IPS-NIHi11 (cell line): ENCODE measurements at regions not wholly inside any gene's neighbourhood (a gene's known extent, or its start where the extent isn't known, plus 50 kb on each side); places are given as distances from the start of the nearest gene placed in this dataset.

Experiments used
- DNase-seq: peaks from one replicate; pipeline ENCODE4 v3.0.0; 2012; ENCODE audit warnings: mixed read lengths, low spot score

GRCh38 chr2:100627330-100628300, 64.8 kb downstream of the PDCL3 start:
- DNase-seq: no peak

- no peak for DNase-seq
Observed at GRCh38 chr2:100628506-100628905, 65.7 kb downstream of the PDCL3 start.

- no peak for DNase-seq
Observed at GRCh38 chr2:100629309-100629708, 66.5 kb downstream of the PDCL3 start.

DNA sequence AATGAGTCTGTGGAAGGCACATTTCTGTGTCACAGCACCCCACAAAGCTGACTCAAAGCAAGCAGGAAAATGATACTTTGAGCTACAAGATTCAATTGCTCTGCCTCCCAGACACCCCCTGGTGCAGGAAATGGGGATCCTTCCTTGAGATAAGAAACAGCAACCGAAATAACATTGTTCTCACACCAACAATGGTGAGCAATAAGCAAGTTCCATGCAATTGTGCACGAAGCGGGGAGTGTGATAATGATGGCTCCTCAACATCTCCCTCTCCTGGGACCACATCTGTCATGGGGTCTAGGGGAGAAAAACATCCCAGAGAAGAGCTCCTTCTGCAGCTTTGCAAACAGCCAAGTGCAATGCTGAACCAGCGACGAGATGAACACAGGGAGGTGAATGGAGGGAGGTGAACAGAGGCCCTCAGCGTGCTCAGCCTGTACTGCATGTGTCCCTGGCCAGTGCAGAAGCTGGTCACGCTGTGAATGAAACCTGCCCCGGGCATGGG, 67.7 kb downstream of the PDCL3 start:
- no peak for DNase-seq

DNA sequence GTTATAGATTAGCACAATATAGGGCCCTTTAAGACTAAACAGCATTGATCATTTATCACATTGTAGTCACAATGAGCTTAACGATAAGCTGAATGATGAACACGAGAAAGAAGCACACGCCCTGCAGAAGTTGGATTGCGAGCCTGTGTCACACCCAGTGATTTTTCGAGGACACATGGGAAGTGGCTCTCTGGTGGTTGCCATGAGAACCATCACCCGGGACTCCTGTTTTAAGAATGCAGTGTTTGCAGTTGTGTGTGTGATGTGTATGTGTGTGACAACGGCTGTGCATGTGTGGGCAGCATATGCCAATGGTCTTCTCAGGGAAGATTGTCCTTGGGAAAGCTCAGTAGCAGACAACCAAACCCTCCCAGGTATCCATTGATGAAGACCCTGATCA, 69.2 kb downstream of the PDCL3 start:
- DNase-seq: no peak

GRCh38 chr2:100632759-100633158, 70.0 kb downstream of the PDCL3 start:
- DNase-seq: no peak

- DNase-seq: no peak
Observed at GRCh38 chr2:100639588-100640390, 77.0 kb downstream of the PDCL3 start.

GRCh38 chr2:100640431-100641124, 77.8 kb downstream of the PDCL3 start:
- no peak for DNase-seq

DNA sequence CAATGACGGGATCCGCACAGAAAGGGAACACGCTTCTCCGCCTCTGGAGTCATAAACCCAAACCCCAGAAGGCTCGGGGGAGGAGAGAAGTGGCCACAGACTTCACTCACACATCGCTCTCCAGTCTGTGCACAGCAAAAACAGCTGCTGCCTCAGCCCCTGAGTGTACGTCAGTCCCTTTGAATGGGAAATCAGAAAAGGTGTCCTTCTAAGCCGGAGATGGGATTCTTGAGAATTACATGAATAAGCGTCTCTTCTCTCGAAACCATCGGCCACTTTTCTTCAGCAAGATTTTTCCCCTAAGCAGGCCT, 78.3 kb downstream of the PDCL3 start:
- no peak for DNase-seq

- no peak for DNase-seq
Observed at GRCh38 chr2:100642425-100642824, 79.6 kb downstream of the PDCL3 start.

DNA sequence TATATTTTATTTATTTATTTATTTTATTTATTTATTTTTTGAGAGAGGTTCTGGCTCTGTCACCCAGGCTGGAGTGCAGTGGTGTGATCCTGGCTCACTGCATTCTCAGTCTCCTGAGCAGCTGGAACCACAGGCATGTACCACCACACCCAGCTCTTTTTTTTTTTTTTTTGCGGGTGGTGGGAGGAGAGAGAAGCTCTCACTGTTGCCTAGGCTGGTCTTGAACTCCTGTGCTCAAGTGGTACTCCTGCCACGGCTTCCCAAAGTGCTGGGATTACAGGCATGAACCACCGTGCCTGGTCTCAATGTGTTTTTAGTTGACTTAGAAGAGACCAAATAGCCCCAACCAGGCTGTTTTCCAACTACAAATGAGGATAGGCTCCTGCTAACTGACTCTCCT, 80.7 kb downstream of the PDCL3 start:
- no peak for DNase-seq

DNA sequence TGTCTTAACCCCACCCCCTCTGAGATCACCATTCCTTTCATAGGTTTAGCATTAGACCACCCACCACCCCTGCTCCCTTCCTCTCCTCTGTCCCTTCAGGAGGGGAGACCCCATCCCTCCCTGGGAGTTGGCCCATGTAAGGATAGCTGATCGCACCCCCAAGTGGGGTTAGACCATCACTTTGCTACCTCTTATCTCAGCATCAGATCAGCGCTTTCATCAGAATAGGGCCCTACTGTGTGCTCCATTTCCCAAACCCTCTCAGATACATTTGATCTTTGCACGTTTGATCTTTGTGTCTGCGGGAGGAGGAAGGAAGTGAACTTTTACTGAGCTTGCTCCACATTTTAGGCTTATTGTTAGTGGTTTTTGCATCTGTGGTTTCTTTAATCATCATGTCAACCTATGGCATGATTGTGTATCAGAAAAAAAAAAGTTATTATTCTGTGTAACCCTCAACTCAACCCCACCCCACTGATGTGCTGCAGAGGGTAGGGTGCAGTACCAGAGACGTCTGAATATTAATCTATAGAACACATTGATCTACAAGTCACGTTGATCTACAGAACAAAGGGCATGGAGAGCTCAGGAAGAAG, 81.2 kb downstream of the PDCL3 start:
- no peak for DNase-seq

- no peak for DNase-seq
Observed at GRCh38 chr2:100645695-100646429, 83.1 kb downstream of the PDCL3 start.

DNA sequence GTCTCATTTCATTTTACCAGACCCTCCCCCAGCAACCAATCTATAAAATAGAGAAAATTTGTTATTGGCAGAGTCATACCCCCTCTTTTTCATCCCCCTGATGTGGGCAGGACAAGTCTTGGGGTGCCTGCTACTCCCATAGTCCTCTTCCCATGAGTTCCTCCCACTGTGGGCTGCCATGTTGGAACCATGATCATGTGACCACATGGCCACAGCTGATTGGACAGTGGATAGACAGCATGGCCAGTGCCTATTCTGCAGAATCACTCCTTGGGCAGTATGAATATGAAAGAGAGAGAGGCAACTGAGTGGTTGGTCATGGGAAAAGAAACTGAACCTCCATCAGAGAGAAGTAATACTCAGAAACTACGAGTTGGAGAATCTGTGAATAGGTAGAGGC, 84.9 kb downstream of the PDCL3 start:
- no peak for DNase-seq

DNA sequence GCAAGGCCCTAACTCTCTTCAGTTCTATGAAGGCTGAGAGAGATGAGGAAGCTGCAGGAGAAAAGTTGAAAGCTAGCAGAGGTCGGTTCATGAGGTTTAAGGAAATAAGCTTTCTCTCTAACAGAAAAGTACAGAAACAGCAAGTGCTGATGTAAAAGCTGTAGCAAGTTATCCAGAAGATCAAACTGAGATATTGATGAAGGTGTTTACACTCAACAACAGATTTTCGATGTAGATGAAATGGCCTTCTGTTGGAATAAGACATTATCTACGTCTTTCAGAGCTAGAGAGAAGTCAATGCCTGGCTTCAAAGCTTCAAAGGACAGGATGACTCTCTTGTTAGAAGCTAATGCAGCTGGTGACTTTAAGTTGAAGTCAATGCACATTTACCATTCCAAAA, 87.4 kb downstream of the PDCL3 start:
- no peak for DNase-seq

GRCh38 chr2:100653449-100654035, 90.7 kb downstream of the PDCL3 start:
- no peak for DNase-seq

- DNase-seq: no peak
Observed at GRCh38 chr2:100654611-100655010, 91.8 kb downstream of the PDCL3 start.

- DNase-seq: no peak
Observed at GRCh38 chr2:100655446-100655845, 92.7 kb downstream of the PDCL3 start.

GRCh38 chr2:100655936-100656534, 93.2 kb downstream of the PDCL3 start:
- no peak for DNase-seq

DNA sequence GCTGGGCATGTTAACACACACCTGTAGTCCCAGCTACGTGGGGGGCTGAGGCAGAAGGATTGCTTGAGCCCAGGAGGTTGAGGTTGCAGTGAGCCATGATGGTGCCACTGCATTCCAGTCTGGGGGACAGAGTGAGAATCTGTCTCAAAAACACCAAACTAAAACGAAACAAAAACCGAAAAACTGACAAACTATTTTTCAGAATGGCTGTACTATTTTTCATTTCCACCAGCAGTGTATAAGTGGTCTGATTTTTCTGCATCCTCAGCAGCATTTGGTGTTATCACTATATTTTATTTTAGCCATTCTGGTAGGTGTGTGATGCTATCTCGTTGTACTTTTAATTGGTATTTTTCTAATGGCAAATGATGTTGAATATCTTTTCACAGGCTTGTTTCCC, 95.2 kb downstream of the PDCL3 start:
- DNase-seq: no peak
